Renal pelvis (tissue), 1 donor: ENCODE measurements at regions not wholly inside any gene's neighbourhood (a gene's known extent, or its start where the extent isn't known, plus 50 kb on each side); places are given as distances from the start of the nearest gene placed in this dataset.

ENCODE experiments used
- DNase-seq: peaks from one replicate; pipeline ENCODE4 v3.0.0-alpha.2; 2013

DNA sequence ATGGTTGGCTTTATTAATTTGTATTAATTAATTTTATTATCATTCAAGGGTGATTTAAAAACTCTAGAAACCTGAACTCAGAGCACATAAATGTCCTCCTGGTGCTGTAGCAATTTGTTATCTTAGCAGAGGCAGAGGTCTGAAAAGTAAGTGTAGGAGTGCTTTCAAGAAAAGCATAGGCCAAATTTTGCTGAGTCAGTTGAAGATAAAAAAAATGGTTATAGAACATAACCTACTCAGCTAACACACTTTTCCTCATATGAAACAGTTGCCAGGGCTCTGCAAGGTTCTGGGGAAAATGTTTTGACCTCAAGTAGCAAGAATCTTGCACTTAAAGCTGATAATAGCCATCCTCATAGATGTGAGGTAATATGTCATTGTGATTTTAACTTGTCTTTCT lies 53.5 kb upstream of the CHODL start:
- no peak for DNase-seq

DNA sequence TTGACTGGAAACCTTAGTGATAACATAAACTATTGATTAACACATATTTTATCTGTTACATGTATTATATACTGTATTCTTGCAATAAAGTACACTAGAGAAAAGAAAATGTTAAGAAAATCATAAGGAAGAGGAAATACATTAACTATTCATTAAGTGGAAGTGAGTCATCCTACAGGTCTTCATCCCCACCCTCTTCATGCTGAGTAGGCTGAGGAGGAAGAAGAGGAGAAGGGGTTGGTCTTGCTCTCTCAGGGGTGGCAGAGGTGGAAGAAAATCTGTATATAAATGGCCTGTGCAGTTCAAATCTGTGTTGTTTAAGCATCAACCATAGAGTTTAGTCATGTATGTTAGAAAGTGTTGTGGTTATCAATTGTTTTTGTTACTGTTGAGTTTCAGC lies 66.1 kb upstream of the CHODL start:
- DNase-seq = no peak

- no peak for DNase-seq
Measured at GRCh38 chr21:18174370-18174769, 70.3 kb upstream of the CHODL start.

- no peak for DNase-seq
Measured at GRCh38 chr21:18170829-18171228, 73.8 kb upstream of the CHODL start.

DNA sequence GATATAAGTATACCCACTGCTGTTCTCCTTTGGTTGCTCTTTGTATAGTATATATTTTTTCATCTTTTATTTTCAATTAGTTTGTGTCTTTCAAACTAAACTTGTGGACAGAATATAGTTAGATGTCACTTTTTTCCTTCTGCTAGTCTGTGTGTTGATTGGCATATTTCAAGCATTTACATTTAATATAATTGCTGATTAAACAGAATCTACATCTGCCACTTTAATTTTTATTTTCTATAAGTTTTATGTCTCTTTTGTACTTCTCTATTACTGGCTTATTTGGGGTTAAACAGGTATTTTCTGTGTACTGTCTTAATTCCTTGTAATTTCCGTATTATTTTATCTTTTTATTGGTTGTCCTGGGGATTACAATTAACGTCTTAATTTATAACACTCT lies 74.4 kb upstream of the CHODL start:
- DNase-seq = no peak

GRCh38 chr21:18168108-18168507 lies 76.5 kb upstream of the CHODL start:
- DNase-seq = no peak

DNA sequence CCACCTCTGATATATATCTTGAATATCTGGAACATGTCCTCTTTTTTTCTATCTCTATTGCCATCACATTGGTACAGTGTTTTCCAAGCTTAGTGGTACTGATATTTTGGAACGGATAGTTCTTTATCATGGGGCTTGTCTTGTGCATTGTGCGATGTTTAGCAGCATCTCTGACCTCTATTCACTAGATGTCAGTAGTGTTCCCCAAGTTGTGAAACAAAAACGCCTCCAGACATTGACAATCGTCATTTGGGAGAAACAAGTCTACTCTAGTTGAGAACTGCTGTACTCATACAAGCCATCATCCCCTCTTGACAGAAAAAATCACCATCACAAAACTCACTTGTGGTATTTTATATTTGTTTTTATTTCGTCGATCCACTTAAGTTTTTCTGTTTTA lies 79.7 kb upstream of the CHODL start:
- DNase-seq = no peak

DNA sequence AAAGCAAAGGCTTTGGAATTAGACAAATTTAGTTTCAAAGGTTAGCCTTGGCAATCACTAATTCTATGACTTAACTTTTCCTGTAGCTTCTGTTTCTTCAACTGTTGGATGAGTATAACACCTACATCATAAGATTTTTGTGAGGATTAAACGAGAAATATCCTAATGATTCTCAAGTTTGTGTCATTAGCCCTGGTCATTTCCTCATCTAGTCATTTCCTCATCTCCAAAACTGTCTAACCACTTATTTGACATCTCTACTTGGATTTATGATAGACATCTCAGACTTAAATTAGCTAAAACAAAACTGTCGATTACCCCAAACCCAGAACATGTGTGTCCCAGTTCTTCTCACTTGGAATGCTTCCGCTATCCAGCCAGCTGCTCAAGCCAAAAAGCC lies 80.2 kb upstream of the CHODL start:
- no peak for DNase-seq

DNA sequence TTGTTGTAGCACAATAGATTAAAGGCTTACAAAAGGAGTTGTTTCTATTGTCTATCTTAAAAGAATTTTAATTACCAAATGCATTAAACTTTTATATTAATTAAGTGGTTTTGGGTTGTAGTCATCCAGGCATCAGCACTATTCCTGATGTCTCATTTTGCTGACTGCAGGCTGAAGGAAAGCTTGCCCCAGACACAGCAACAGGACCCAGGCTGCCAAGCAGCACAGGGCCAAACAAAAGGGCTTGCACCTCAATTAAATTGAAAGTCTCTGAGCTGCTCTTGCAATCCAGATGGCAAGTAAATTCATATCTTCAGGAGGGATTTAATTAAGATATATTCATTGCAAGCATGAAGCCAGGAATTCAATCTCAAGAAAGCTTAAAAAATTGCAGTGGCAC lies 80.7 kb upstream of the CHODL start:
- no peak for DNase-seq

GRCh38 chr21:18161841-18162240 lies 82.8 kb upstream of the CHODL start:
- DNase-seq = no peak

DNA sequence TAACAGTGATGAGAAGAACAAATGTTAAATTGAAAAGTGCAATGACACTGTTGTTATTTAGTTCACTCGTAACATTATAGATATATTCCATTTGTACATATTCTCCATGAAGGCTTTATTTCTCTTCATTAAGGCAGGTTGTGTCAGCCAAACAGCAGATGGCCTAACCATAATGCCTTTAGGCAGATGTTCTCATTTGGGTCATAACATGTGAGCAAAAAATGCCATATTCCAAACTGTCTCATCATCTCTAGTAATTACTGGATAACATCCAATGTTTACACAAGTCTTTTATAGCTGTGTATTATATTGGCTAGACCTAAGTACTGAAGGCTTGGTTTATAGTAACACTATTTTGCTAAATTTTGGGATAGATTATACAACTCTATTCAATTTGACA lies 87.2 kb upstream of the CHODL start:
- no peak for DNase-seq

DNA sequence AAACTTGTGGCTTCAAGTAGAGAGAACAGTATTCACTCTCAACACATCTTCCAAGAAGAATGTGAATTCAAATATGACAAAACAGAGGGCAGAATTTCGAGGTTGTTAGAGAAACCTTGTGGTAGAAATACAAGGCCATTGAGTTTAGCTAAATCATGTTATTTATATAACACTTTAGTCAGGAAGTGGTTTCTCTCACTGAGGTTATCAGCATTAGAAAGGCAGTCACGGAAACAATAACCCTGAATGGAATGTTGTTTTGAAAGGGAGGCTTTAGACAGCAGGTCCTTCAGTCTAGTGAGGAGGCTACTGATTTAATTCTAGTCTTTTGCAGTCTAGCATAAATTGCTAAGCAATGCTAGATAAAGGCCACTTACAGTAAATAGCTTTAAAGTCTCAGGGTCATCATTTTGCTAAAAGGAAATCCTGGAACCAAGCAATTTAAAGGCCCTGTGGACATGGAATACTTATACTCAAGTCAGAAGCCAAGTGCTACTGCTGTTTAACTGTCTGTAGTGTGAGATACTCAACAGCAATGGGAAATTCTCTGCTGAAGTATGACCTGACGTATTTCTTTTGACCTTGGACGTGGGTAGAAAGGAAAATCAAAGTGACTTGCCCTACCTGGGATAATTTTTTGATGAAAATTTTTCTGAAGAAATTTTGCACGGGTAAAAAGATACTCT lies 89.0 kb upstream of the CHODL start:
- no peak for DNase-seq

DNA sequence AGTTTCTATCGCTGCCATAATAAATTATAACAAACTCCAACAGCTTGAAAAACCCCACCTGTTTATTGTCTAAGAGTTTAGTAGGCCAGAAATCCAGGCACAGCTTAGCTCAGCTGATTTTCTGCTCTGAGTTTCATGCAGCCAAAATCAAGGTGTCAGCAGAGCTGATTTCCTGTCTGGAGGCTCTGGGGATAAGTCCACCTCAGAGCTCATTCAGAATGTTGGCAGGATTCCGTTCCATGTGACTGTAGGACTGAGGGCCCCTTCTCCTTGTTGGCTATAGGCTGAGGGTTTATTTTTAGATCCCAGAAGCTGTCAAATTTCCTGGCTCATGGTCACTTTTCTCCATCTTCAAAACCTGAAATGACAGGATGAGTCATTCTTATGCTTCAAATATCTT lies 91.6 kb upstream of the CHODL start:
- DNase-seq = no peak

GRCh38 chr21:18152371-18152770 lies 92.3 kb upstream of the CHODL start:
- no peak for DNase-seq

DNA sequence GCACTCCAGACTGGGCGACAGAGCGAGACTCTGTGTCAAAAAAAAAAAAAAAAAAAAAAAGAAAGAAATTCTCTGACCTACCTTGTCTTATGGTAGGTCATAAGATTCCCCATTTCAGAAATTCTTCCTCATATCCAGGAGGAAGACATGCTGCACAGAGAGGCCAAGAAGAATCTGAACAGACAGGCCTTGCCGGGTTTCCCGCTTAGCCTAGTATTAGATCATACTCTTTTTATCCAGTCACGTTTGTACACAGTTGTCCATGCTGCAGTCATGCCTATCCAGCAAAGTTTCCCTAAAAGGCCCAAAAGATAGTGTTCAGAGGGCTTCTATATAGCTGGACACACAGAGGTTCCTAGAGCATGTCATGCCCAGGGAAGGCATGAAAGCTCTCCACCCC lies 93.6 kb upstream of the CHODL start:
- DNase-seq = no peak

GRCh38 chr21:18148401-18148800 lies 96.2 kb upstream of the CHODL start:
- no peak for DNase-seq

DNA sequence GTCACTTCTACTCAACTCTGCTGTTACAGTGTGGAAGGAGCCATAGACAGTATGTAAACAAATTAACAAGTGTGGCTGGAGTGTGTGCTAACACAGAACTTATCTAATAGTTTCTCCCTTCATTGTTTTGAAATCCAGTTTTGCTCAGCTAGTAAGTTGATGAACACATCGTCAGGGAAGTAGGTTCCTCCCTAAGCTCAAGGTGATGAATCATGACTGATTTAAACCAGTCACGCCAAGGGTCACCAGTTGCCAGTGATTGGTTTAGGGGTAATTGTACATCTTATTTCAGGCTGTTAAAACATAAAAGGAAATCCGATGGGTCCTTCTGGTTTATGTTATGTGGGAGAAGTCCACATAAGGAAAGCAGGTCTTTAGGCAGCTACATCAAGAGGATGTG lies 97.0 kb upstream of the CHODL start:
- DNase-seq = peak; percentile 56

GRCh38 chr21:18146820-18147219 lies 97.8 kb upstream of the CHODL start:
- no peak for DNase-seq

- DNase-seq = no peak
Measured at GRCh38 chr21:18144339-18144738, 100.3 kb upstream of the CHODL start.

DNA sequence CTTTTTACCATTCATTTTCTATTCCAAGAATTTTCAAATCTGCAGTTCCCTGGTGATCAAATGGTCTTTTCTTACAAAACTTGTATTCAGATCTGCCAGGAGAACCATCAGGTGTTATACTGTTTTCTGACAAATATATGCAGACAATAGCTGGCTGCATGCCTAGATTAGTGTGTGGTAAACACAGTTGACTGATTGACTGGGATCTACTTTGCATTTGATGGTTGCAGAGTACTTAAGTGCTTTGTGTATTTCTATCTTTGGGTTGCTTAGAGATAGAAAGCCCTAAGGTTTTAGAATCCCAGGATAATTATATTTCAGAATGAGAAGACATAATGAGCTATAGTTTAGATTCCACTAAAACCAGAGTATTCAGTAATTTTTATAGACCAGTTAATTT lies 102.0 kb upstream of the CHODL start:
- no peak for DNase-seq

DNA sequence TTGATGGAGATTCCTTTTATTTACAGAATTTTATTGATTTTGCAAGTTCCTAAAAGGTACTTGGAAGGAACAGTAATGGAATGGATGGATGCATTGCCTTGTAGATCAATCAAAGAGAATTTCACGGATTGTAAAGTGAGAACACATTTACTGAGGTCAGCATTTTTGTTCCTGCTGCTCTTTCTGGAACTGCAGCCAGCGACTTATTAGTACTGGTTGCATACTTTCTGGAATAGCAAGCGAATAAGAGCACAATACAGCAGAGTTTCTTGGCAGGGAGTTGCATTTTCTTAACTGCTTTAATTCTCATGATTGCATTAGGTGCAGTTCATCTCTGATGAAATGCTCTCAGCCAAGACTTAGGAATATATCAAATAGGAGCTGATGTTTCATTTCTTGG lies 106.1 kb upstream of the CHODL start:
- DNase-seq = no peak

DNA sequence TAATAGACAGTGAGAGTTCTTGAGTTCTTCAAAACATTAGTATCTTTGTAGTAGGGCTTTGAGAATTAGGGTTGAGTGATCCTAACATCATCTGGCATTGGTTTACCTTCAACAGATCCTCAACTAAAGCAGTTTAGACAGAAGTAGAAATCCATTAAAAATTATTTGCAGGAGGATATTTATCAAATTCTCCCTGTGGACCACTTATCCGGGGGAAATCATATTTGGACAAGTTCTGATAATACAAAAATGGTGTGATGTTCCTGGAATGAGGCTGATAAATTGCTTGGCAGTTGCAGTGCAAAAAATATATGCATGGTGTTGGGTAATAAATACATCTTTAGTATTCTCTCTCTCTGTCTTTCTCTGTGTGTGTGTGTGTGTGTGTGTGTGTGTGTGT lies 115.1 kb upstream of the CHODL start:
- no peak for DNase-seq

DNA sequence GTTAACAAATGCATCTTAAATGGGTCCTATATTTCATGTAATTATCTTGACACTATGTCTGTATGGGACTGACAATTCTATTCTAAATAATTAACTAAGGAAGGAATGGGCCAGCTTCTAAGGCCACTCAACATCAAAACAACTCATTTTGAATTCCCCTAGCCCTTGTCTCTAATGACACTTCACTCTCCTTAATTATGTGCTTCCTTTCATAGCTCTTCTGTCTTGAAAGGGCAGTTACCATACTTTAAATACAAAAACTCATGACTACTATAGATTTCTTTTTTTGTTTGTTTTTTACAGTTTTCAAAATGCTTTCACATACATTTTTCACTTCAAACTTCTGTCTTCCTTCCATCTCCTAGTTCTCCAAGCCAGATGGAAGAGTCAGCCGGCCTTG lies 126.1 kb upstream of the CHODL start:
- DNase-seq = no peak

GRCh38 chr21:18117176-18117575 lies 127.5 kb upstream of the CHODL start:
- peak; percentile 45 for DNase-seq

- no peak for DNase-seq
Measured at GRCh38 chr21:18114810-18115209, 129.8 kb upstream of the CHODL start.
